Amygdala (tissue), 56 donors: ENCODE measurements at regions not wholly inside any gene's neighbourhood (a gene's known extent, or its start where the extent isn't known, plus 50 kb on each side); places are given as distances from the start of the nearest gene placed in this dataset.
"Not testable (repeated sequence)": the region's sequence is repeated elsewhere in the genome, so short reads cannot be mapped to it uniquely, and the experiment has no call there.

ENCODE experiments used
- DNase-seq, 56 donors: peaks; one replicate each; lab custom pipeline; 2025; lab: John Stamatoyannopoulos, UW

DNA sequence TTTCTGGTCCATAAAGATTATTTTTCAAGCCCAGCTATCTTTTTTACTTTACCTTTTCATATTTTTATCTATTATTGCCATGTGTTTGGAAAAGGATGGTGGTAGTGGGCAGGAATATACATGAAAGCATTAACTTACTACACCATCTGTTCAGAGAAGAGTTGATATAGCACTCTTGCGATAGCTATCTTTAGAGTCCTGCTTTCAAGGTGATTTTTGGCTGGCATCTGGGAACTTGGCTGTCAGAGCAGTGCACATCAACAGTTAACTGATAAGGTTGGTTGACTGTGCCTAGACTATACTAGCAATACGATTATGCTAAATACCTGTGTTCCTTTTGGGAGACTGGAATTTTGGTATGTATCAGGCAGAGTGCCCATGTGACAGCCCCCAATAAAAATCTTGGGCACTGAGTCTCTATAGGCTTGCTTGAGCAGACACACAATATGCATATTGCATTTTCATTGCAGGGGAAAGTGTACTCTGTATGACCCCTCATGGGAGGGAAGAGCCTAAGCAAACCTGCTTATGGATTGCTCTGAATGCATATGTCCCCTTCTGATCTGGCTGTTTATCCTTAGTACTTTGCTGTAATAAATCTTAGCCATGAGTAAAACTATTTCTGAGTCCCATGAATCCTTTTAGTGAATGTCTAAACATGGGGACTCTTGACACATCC, 227.6 kb upstream of the C9orf72 start:
- no peak for DNase-seq

DNA sequence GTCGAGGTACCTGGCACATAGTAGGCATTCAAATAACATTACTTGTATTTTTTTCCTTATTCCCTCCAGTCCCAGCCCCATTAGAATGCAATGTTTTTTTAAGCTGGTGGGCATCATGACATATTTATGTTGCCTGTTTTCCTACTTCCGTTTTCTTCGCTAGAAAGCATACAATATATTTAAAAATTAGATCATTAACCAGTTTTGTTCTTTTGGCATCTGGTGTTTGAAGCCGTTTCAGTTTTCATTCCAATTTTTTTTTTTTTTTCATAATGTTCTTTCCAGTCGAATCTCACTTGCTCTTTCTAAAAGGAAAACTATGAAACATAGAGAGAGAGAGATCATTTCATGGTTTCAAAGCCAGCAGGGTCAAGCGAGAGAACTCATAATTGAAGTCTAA, 228.3 kb upstream of the C9orf72 start:
- DNase-seq = no peak

DNA sequence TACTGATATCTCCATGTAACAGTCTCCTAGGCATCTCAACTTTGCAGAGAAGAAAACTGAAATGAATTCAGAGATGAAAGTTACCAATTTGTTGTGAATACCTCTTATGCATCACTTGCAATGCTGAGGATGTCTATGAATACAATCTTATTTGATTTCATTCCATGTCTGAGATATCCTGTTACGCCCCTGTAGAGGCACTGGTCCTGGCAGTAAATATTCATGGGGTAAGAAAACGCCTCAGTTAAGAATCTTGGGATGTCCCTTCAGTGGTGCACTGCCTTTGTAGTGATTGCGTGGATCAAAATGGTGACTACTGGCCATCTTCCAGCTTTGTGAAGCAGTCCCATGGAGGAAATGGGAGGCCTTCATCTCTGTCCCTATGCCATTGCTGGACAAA, 229.1 kb upstream of the C9orf72 start:
- no peak for DNase-seq

DNA sequence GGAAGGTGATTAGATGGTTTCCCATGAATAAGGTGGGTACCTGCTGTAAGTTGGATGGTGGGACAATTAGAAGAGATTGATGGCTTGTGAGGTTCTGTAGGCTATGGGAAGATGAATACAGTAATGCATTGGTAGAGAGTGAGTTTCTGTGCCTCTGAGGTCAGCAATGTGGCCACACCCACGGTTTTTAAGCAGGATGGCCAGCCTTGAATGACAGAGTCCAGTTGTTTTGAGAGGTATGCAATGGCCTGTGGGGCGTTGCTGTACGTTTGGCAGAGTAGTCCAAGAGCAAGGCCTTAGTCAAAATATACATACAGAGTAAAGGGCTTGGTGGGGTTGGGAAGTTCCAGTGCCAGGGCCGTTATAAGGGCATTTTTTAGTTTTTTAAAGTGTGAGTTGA, 235.6 kb upstream of the C9orf72 start:
- DNase-seq = no peak

DNA sequence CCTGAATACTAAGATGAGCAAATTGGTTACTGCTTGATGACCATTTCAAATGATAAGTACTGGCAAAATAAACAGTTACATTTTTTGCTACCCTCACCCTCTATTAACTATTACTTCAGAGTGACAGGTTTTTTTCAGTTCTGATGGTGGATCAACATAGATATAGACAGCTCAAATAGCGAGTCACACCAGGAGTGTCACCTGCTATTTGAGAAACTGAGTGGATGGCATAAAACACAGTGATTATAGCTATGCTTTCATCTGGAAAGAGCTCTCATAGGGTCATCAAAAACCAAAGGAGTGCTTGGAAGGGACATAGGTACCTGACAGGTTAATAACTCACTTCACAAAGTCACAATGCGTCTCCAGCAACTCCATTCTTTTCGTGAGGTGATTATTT, 244.5 kb upstream of the C9orf72 start:
- DNase-seq = no peak

DNA sequence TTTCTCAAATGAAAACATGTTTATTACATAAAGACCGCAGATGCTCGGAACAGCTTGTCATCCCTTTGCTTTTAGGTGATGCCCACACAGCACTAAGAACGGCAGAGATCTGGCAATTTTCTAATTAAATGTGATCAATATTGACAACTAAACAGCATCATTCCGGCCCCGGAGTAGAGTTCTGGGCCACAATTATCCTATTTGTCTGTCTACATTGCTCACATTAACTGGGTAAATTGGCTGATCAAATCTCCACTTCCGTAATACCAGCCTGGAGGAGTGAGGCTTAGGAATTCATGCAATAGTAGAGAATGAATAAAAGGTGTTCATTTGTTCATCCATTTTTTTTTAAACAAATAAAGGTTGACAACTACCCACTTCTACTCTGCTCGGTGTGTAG, 245.1 kb upstream of the C9orf72 start:
- peak in 1 of 56 donors; percentile 20 for DNase-seq

DNA sequence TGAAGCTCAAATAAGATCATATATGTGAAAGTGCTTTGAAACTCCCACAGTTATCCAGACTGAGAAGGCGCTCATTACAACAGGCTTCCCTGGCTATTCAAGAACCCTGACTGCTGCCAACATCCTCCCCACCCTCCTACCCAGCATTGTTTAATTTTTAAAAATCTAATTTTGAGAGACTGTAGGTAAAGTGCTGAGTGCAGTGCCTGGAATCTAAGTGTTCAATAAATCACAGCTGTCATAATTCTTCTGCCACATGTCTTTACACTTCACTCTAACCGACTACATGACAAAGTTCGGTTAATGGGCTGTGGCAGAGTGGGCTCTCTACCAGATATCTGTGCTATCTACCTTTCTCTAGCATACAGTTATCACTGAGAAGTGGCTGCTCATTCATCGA, 255.6 kb upstream of the C9orf72 start:
- no peak for DNase-seq

DNA sequence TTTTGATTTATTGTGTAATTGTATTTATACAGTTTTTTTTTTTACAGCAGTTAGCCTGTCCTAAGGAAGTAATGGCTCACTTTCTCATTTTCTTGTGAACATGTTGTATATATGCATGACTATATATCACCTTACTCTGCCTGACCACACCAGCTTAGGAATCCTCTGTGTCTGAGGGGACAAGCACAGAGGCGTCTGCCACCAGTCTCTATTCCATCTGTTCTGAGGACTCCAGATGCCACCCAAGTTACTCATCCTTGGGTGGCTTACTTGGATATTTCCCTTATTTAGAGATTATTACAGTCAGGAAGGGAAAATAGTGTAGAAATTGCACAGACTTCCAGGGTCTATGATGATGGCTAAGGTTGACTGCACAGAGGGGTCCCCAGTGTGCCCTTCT, 256.3 kb upstream of the C9orf72 start:
- DNase-seq = no peak

DNA sequence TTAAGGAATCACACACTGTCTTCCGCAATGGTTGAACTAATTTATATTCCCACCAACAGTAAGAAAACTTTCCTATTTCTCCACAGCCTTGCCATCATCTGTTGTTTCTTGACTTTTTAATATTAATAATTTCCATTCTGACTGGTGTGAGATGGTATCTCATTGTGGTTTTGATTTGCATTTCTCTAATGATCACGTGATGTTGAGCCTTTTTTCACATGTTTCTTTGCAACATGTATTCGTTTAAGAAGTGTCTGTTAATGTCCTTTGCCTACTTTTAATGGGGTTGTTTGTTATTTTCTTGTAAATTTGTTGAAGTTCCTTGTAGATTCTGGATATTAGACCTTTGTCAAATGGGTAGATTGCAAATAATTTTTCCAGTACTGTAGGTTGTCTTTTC, 258.8 kb upstream of the C9orf72 start:
- not testable (repeated sequence) for DNase-seq

DNA sequence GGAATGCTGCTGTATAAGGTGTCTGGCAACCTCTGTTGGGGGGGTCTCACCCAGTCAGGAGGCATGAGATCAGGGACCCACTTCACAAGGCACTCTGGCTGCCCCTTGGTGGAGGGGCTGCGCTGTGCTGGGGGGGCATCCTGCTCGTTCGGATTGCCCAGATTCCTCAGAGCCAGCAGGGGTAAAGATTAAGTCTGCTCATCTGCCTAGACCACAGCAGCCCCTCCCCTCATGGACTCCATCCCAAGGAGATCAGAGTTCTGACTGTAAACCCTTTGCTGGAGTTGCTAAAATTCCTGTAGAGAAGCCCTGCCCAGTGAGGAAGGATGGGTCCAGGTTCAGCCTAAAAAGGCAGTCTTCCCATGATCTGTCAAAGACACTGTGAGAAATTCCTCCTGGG, 262.0 kb upstream of the C9orf72 start:
- DNase-seq = no peak

DNA sequence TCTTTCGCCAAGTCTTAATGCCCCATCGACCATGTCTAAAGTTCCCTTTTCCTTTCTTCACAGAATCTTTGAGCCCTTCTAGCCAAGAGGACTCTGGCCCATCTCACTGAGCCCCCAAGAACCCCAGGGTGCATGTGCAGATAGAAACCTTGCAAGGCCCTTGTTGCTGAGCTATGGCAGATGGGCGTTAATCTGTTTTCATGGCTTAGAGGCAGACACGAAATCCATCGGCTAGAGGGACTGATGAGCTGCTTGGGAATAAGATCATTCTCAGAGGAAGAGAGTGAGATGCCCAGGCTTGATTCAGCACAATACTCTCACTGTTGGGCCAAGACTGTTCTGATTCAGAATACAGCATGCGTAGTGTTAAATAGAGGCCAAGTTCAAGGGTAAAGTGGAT, 262.5 kb upstream of the C9orf72 start:
- no peak for DNase-seq

DNA sequence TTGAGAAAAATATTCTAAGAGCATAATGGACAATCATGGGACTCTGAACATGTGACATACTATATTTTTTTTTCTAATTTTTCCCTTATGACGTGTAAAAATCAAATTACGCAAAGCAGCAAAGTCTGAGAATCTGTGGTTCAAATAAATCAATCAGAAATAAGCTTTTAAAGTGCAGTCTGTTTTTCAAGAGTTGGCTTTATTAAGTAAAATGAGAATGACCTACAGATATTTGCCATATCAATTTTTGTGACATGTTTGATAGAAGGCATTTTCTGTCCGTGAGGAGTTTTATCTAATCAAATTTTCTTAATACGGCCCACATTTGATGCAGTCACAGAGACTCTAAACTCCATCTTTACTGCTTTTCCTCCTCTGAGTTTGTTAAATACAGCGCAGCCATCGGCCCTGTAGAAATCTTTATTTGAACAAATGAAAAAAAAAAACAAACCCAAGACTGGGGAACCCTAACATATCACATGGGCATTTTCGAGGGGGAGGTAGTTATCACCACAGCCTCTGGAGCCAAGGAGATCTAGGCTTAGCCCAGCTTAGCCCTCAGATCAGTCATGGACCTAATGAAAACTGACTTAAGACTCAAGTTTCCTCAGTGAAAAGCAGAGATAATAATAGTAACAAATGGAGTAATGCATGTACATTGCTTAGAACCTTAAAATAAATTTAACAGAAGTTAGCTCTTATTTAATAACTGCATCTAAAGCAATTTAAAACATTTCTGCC, 263.6 kb upstream of the C9orf72 start:
- DNase-seq = no peak

DNA sequence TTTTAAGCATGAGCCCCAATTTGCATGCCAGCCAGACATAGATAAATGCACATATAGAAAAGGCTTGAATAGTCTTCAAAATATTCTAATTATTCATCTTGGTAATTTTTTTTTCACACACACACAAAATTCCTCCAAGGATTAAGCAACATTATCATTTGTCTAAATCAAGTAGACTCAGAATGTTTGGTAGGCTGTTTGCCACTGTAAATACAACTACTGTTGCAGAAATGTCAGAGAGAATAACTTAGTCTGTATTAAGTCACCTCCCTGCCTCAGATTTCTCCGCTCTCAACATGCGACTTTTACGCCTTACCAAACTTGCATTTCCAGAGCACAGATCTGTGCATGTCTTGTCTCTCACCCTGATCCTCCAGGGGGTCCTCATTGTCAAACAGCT, 265.6 kb upstream of the C9orf72 start:
- no peak for DNase-seq

DNA sequence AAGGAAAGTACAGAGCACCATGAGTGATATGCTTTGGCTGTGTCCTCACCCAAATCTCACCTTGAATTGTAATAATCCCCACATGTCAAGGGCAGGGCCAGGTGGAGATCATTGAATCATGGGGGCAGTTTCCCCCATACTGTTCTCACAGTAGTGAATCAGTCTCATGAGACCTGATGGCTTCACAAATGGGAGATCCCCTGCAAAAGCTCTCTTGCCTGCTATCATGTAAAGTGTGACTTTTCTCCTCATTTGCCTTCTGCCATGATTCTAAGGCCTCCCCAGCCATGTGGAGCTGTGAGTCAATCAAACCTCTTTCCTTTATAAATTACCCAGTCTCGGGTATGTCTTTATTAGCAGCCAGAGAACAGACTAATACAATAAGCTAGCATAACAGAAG, 266.5 kb upstream of the C9orf72 start:
- not testable (repeated sequence) for DNase-seq

DNA sequence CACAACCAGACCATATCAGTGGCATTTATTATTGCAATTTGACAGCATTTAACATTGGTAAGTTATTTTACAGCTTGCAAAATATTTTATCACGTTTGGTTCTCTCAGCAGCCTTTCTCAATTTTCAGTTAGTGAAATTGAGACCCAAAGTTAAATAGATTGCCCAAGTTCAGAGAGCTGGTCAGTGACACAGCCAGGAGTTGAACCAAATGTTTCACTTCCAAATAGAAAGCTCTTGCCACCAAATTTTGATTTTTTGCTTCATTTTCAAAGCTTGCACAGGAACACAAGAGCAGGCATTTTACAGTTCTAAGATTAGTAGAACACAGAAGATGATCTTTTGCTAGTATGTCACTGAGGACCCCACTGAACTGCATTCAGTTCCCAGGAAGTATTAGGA, 271.5 kb upstream of the C9orf72 start:
- DNase-seq = no peak

DNA sequence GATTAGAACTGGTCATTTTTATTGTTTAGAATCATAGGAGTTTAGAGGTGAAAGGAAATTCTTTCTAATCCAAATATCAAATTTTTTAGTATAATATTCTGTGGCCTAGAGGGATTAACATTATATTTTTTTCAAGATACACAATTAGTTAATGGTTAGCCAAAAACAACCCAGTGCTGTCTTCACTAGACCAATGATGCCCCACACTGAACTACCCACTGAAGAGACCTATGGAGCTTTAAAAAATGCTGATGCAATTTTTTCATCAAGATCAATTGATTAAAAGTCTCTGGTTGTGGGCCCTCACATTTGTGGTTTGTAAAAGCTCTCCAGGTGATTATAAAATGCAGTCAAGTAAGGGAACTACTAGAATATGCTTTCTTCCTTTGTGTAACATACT, 274.1 kb upstream of the C9orf72 start:
- DNase-seq = no peak

DNA sequence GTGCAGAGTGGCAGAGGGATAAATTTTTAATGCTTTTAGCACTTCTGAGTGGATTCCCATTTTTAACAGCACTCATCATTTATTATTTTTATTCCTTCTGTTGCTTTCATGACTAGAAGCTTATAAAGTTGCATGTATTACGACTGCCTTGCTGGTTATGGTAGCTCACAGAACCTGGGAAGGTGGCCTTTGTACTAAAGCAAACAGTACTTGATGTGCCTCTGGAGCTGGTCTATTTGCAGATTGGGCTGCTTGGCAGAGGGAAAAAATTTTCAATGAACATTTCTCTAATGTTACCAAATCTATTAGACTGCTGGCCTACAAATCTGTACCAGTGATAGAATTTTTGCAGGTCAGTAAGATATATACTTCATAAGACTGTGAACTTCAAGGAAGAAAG, 274.5 kb upstream of the C9orf72 start:
- DNase-seq = no peak

DNA sequence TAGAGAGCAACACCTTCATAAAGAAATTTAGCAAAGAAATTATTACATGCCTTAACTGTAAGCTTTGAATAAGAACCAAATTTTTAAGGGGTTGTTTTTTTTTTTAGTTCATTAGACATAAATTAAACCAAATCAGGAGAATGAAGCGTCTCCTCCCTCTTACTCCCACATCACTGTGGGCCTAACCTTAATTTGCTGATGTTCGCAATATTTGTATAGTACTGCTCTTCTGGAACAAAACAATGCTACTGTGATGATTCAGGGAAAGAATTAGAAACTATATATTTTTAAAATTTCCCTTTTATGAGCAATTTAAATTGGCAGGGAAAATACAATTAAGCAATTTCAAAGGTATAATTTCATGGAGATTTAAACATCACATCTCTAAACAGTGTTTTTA, 275.0 kb upstream of the C9orf72 start:
- no peak for DNase-seq

DNA sequence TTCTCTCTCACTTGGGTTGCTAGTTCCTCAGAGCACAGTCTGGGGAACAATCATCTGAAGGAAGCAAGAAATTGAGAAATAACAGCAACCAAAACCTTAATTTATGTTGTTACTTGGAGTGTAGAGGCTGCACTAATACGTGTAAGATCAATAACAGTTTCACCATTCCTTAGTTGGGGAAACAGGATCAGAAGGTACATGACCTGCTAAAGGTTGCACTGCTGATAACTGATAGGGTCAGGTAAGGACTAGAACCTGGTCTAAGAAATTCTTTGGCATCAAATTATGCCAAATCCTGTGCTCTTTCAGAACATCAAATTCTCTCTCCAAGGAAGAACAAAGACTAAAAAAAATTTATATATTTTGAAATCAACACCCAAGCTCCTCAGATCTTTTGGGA, 278.6 kb upstream of the C9orf72 start:
- no peak for DNase-seq

DNA sequence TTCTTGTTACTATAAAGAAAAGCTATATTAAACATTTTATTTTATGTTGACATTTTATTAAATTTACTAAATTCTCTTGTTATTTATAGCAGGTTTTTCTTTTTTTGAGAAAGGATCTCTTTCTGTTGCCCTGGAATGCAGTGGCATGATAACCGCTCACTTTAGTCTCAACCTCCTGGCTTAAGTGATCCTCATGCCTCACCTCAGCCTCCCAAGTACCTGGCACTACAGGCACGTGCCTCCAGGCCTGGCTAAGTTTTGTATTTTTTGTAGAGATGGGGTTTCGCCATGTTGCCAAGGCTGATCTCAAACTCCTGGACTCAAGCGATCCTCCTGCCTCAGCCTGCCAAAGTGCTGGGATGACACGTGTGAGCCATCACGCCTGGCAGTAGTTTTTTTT, 280.2 kb upstream of the C9orf72 start:
- DNase-seq = no peak

DNA sequence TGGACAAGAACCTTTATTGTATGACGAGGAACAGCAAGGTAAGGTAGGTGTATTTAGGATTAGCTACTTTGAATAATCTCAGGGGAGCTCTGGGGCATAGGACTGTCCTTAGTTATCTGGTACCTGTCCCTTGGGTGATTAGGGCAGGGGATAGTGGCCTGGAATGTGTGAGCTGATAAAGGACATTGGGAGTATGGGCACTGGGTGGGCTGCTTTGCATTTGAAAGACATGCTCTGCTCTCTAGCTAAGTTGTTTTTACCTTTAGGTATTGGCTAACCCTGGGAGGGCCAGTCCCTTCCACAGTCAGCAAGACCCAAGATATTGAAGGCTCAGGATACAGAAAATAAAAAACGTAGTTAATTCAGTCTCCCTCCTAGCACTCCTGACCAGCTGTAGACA, 282.8 kb upstream of the C9orf72 start:
- no peak for DNase-seq

DNA sequence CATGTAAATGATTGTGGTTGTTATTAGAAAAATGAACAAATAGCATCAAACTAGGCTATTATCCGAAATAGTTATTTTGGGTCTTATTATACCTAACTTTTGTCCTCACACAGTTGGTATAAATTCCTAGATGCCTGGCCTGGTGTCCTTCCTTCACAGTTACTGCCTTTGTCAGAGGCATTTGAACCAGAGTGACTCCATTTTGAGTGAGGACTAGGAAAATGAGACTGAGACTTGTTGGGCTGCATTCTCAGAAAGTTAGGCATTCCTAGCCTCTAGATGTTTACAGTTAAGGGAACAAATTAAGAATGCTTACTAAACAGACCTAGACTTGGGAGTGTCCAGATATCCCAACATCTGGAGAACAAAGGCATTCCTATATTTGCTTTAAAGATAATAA, 283.5 kb upstream of the C9orf72 start:
- DNase-seq = no peak

DNA sequence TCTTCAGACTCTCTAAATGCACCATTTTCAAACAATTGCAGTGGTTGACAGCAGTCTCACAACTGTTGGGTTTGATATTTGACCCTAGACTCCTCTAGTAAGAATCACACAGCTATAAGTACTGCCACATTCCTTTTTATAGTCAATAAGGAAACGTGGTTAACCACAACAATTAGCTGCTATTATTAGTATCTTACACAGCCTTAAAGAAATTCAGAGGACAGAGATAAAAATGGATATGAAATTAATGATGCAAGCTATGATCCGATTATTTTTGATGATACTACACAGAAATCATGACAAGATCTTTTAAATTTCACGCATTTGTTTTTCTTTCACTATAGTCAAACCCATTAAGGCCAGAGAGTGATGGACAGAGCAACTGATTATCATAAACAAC, 288.6 kb upstream of the C9orf72 start:
- no peak for DNase-seq
